Mucosa of descending colon (tissue), 3 donors: ENCODE measurements at regions not wholly inside any gene's neighbourhood (a gene's known extent, or its start where the extent isn't known, plus 50 kb on each side); places are given as distances from the start of the nearest gene placed in this dataset.

Experiments used
- ATAC-seq: fragments of 200-7000 bp; cut with Tn5 transposase; one replicate; pipeline ENCODE4 v1.9.1; 2020; ENCODE audit warnings: mild to moderate bottlenecking, moderate library complexity
- DNase-seq, 3 donors: peaks; one replicate each; pipeline ENCODE4 v3.0.0-alpha.2; 2020
- H3K36me3 ChIP-seq: fragments of 200-600 bp; one replicate; pipeline ENCODE4 v1.8.0; 2021; ENCODE audit warnings: low read depth, mild to moderate bottlenecking
- H3K4me1 ChIP-seq: fragments of 200-600 bp; one replicate; pipeline ENCODE4 v1.8.0; 2021; ENCODE audit warnings: low read depth, mild to moderate bottlenecking
- H3K4me3 ChIP-seq: fragments of 200-600 bp; one replicate; pipeline ENCODE4 v1.8.0; 2021; ENCODE audit warnings: mild to moderate bottlenecking
- H3K9me3 ChIP-seq: fragments of 200-600 bp; one replicate; pipeline ENCODE4 v1.8.0; 2021; ENCODE audit warnings: mild to moderate bottlenecking
- CTCF ChIP-seq: fragments of 200-600 bp; IDR thresholded peaks from one replicate; pipeline ENCODE4 v1.8.0; 2022; ENCODE audit warnings: antibody characterized with exemption, mild to moderate bottlenecking
- intact Hi-C, 2 donors: fragments of 100-400 bp; cut with DNase I in 1 of 2; cut with micrococcal nuclease in 1 of 2; formaldehyde crosslinking; loops; one replicate each; pipeline versions ENCODE4 v1.11.0 to v1.11.1; 2022; cut with DNase I, micrococcal nuclease
- donor health status: DM: no; HTN: no; CAD: no; lungs with moderate emphysema.
- donor health status: DM: no; HTN: no; CAD: no.
- donor health status: DM: no; HTN: yes; CAD: no.

DNA sequence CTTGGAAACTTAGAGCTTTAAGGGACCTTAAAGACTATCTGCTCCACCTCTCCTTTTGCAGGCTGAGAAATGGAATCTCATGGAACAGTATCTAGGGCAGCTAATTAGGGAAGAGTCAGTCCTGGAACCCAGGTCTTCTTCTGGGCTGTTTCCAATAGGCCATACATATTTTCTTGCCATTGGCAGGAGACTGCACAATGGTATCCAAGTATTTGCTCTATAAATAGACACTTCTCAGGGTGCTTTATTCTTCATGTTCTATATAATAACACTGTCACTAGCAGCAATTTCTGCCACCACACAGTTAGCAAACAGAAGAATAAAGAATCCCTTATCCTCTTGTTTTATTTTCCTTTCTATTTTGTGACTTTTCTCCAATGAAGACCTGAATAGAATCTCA is 291.7 kb downstream of the C4orf33 start:
- ATAC-seq = no peak

GRCh38 chr4:129393976-129394375 is 298.0 kb downstream of the C4orf33 start:
- DNase-seq = no peak
- no peak for TF ChIP-seq CTCF
- Histone ChIP-seq H3K9me3 (no peaks in the 10 kb centered on the region), H3K4me3 (no peak overlapping the region), H3K4me1 (no peaks in the 10 kb centered on the region), H3K36me3 (no peaks in the 10 kb centered on the region)
- intact Hi-C loops = no loop called here
- ATAC-seq = no peak

More for the DNA sequence above, 291.7 kb downstream of the C4orf33 start:
- no peak overlapping the region for H3K4me3 ChIP-seq
- intact Hi-C loops = no loop called here
- no peaks in the 10 kb centered on the region for H3K4me1 ChIP-seq
- no peaks in the 10 kb centered on the region for H3K9me3 ChIP-seq
- DNase-seq = no peak
- TF ChIP-seq CTCF = no peak
- no peaks in the 10 kb centered on the region for H3K36me3 ChIP-seq

DNA sequence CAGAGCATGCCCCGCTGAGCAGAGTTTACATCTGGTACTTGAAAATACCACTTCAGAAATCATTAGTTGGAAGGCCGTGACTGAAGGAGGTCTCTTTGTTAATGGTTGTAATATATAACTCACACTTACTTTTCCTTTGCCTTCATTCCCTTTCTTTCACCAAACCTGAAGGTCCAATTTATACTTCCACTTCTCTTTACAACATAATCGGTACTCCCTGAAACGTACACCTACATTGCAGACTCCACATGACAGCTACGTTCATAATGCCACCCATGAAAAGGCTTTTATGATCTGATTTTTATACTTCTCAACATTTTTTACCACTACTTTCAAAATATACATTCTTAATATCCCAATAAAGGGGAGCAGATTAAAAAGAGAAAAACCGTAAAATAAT is 298.7 kb downstream of the C4orf33 start:
- no peak for ATAC-seq
- Histone ChIP-seq H3K4me1 (no peaks in the 10 kb centered on the region), H3K9me3 (no peaks in the 10 kb centered on the region), H3K4me3 (no peak overlapping the region), H3K36me3 (no peaks in the 10 kb centered on the region)
- intact Hi-C loops = no loop called here
- DNase-seq = no peak
- TF ChIP-seq CTCF = no peak

- no peaks in the 10 kb centered on the region for H3K4me1 ChIP-seq
- intact Hi-C loops = no loop called here
- no peak for TF ChIP-seq CTCF
- ATAC-seq (no peak), DNase-seq (no peak)
- H3K9me3 ChIP-seq = no peaks in the 10 kb centered on the region
- no peak overlapping the region for H3K4me3 ChIP-seq
- H3K36me3 ChIP-seq = no peaks in the 10 kb centered on the region
Measured at GRCh38 chr4:129403848-129404247, 307.9 kb downstream of the C4orf33 start.

GRCh38 chr4:129410115-129410514 is 314.2 kb downstream of the C4orf33 start:
- Histone ChIP-seq H3K9me3 (no peaks in the 10 kb centered on the region), H3K36me3 (no peaks in the 10 kb centered on the region)
- no peak for ATAC-seq

More at GRCh38 chr4:129410115-129410514, 314.2 kb downstream of the C4orf33 start:
- intact Hi-C loops = no loop called here
- no peak overlapping the region for H3K4me3 ChIP-seq
- no peak for DNase-seq
- no peak for TF ChIP-seq CTCF
- H3K4me1 ChIP-seq = no peaks in the 10 kb centered on the region
